Tibial artery (tissue), 4 donors: ENCODE measurements at regions not wholly inside any gene's neighbourhood (a gene's known extent, or its start where the extent isn't known, plus 50 kb on each side); places are given as distances from the start of the nearest gene placed in this dataset.
A peak's percentile ranks its signal among the peaks of the same experiment; 100 is the strongest.
"Not testable (repeated sequence)": the region's sequence is repeated elsewhere in the genome, so short reads cannot be mapped to it uniquely, and the experiment has no call there.

ENCODE experiments used
- DNase-seq, 2 donors: peaks; one replicate each; pipeline ENCODE4 v3.0.0-alpha.2; 2019
- H3K27ac ChIP-seq, 2 donors: fragments of 200-600 bp; sonication (generic) in 1 of 2; 1 replicate in 1 of 2; 2 replicates in 1 of 2; pipeline ENCODE4 v1.5.1; 2018 to 2019; ENCODE audit warnings: mild to moderate bottlenecking in 1 of 2
- H3K27me3 ChIP-seq, 2 donors: fragments of 200-600 bp; sonication (generic) in 1 of 2; one replicate each; pipeline versions ENCODE4 v1.5.1 to v1.6.0; 2016 to 2019
- H3K36me3 ChIP-seq, 3 donors: fragments of 200-600 bp; sonication (generic) in 2 of 3; one replicate each; pipeline ENCODE4 v1.5.1; 2016 to 2019; ENCODE audit warnings: mild to moderate bottlenecking in 2 of 3
- H3K4me1 ChIP-seq, 4 donors: fragments of 200-600 bp; sonication (generic) in 2 of 4; 1 replicate in 3 of 4; 2 replicates in 1 of 4; pipeline ENCODE4 v1.5.1; 2016 to 2019
- H3K4me3 ChIP-seq, 2 donors: fragments of 200-600 bp; sonication (generic) in 1 of 2; 1 replicate in 1 of 2; 2 replicates in 1 of 2; pipeline ENCODE4 v1.5.1; 2018 to 2019; ENCODE audit warnings: mild to moderate bottlenecking in 2 of 2
- H3K9me3 ChIP-seq, 3 donors: fragments of 200-600 bp; sonication (generic) in 1 of 3; one replicate each; pipeline ENCODE4 v1.5.1; 2016 to 2019
- CTCF ChIP-seq, 2 experiments: fragments of 200-600 bp in 1 of 2; fragments of 450-650 bp in 1 of 2; IDR thresholded peaks; one replicate each; pipeline ENCODE4 v1.5.1; 2017 to 2019; ENCODE audit warnings: antibody characterized with exemption in 2 of 2, mild to moderate bottlenecking in 1 of 2, moderate library complexity in 1 of 2
- intact Hi-C: fragments of 100-400 bp; cut with DNase I; formaldehyde crosslinking; loops from one replicate; pipeline ENCODE4 v1.15.0; 2023; ENCODE audit warnings: low total_unique reads

GRCh38 chr11:130979386-130979972, 63.2 kb upstream of the SNX19 start:
- Histone ChIP-seq H3K27me3 (no peaks in the 10 kb centered on the region), H3K4me1 (no peaks in the 10 kb centered on the region), H3K36me3 (no peaks in the 10 kb centered on the region), H3K4me3 (no peak overlapping the region), H3K9me3 (peaks cover 0 to 15% (median 10%) of the 10 kb centered on the region in 3 donors), H3K27ac (no peak overlapping the region)
- DNase-seq = no peak
- TF ChIP-seq CTCF (IDR thresholded peaks at IDR 0.05) = peak; percentile 27 to 32
- intact Hi-C loops = no loop called here

- no peak for TF ChIP-seq CTCF (IDR thresholded peaks at IDR 0.05)
These were observed 64.0 kb upstream of the SNX19 start for GRCh38 chr11:130980071-130980862.

GRCh38 chr11:130984241-130984640, 68.0 kb upstream of the SNX19 start:
- intact Hi-C loops, H3K9me3 ChIP-seq, H3K36me3 ChIP-seq, DNase-seq, H3K27me3 ChIP-seq, H3K4me3 ChIP-seq, H3K4me1 ChIP-seq, H3K27ac ChIP-seq: not testable (repeated sequence)

More at GRCh38 chr11:130980071-130980862, 64.0 kb upstream of the SNX19 start:
- no peaks in the 10 kb centered on the region for H3K4me1 ChIP-seq
- H3K27ac ChIP-seq = no peak overlapping the region
- no peak overlapping the region for H3K4me3 ChIP-seq
- no peaks in the 10 kb centered on the region for H3K27me3 ChIP-seq
- intact Hi-C loops = no loop called here
- peaks cover 0 to 15% (median 11%) of the 10 kb centered on the region in 3 donors for H3K9me3 ChIP-seq
- no peaks in the 10 kb centered on the region for H3K36me3 ChIP-seq
- DNase-seq = no peak

GRCh38 chr11:130992788-130993187, 76.5 kb upstream of the SNX19 start:
- no peaks in the 10 kb centered on the region for H3K9me3 ChIP-seq
- intact Hi-C loops = loop anchor here (10.0 kb wide), 1 partner anchor 1592 kb away; no protein-coding TSS in a partner anchor
- no peak overlapping the region for H3K4me3 ChIP-seq
- H3K4me1 ChIP-seq = no peaks in the 10 kb centered on the region
- no peak for DNase-seq
- no peaks in the 10 kb centered on the region for H3K36me3 ChIP-seq
- TF ChIP-seq CTCF (IDR thresholded peaks at IDR 0.05) = no peak
- no peak overlapping the region for H3K27ac ChIP-seq
- H3K27me3 ChIP-seq = no peaks in the 10 kb centered on the region

GRCh38 chr11:130994043-130994442, 77.8 kb upstream of the SNX19 start:
- no peaks in the 10 kb centered on the region for H3K36me3 ChIP-seq
- no peak overlapping the region for H3K4me3 ChIP-seq
- H3K4me1 ChIP-seq = no peaks in the 10 kb centered on the region
- TF ChIP-seq CTCF (IDR thresholded peaks at IDR 0.05) = no peak
- no peaks in the 10 kb centered on the region for H3K27me3 ChIP-seq
- intact Hi-C loops = loop anchor here (10.0 kb wide), 1 partner anchor 1591 kb away; no protein-coding TSS in a partner anchor
- no peaks in the 10 kb centered on the region for H3K9me3 ChIP-seq
- H3K27ac ChIP-seq = no peak overlapping the region
- no peak for DNase-seq

- Histone ChIP-seq H3K36me3 (no peaks in the 10 kb centered on the region), H3K4me3 (no peak overlapping the region), H3K4me1 (no peaks in the 10 kb centered on the region), H3K27me3 (no peaks in the 10 kb centered on the region), H3K27ac (no peak overlapping the region), H3K9me3 (no peaks in the 10 kb centered on the region)
- intact Hi-C loops = loop anchor here (10.0 kb wide), 1 partner anchor 1590 kb away; no protein-coding TSS in a partner anchor
- TF ChIP-seq CTCF (IDR thresholded peaks at IDR 0.05) = no peak
- no peak for DNase-seq
These were observed 79.0 kb upstream of the SNX19 start for GRCh38 chr11:130995266-130995665.
